HG03039 (cell line): ENCODE measurements at regions not wholly inside any gene's neighbourhood (a gene's known extent, or its start where the extent isn't known, plus 50 kb on each side); places are given as distances from the start of the nearest gene placed in this dataset.
"Not testable (repeated sequence)": the region's sequence is repeated elsewhere in the genome, so short reads cannot be mapped to it uniquely, and the experiment has no call there.

Experiments
- ATAC-seq: cut with Tn5 transposase; IDR thresholded peaks from one replicate; pipeline ENCODE4 v1.9.1; 2021; ENCODE audit warnings: mild to moderate bottlenecking, moderate library complexity; ENCODE audit not compliant: unreplicated experiment

DNA sequence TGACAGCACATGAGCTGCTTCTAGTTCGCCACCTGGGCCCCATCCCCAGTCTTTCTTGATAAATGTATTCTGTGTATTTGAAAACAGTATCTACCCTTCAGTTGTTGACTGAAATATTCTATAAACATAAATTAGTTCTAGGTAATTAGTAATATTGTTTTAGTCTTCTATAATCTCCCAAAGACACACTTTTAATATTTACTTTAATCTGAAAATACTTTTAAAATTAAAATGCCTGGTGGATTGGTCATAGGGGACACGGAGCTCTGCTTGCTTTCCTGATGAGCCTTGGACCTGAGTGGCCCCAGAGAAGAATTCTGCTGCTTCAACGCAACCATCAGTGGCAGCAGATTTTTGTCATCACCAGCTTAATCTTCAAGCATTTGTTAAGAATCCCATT, 234.5 kb downstream of the THBS2 start:
- no peak for ATAC-seq

DNA sequence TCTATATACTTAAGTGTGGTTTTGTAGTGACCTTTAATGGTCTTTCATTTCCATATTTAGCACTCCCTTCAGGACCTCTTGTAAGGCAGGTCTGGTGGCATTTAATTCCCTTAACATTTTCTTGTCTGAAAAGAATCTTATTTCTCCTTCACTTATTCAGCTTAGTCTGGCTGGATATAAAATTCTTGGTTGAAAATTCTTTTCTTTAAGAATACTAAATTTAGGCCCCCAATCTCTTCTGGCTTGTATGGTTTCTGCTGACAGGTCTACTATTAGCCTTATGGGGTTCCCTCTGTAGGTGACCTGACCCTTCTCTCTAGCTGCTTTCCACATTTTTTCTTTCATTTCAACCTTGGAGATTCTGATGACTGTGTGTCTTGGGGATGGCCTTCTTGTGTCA, 236.9 kb downstream of the THBS2 start:
- ATAC-seq = no peak

DNA sequence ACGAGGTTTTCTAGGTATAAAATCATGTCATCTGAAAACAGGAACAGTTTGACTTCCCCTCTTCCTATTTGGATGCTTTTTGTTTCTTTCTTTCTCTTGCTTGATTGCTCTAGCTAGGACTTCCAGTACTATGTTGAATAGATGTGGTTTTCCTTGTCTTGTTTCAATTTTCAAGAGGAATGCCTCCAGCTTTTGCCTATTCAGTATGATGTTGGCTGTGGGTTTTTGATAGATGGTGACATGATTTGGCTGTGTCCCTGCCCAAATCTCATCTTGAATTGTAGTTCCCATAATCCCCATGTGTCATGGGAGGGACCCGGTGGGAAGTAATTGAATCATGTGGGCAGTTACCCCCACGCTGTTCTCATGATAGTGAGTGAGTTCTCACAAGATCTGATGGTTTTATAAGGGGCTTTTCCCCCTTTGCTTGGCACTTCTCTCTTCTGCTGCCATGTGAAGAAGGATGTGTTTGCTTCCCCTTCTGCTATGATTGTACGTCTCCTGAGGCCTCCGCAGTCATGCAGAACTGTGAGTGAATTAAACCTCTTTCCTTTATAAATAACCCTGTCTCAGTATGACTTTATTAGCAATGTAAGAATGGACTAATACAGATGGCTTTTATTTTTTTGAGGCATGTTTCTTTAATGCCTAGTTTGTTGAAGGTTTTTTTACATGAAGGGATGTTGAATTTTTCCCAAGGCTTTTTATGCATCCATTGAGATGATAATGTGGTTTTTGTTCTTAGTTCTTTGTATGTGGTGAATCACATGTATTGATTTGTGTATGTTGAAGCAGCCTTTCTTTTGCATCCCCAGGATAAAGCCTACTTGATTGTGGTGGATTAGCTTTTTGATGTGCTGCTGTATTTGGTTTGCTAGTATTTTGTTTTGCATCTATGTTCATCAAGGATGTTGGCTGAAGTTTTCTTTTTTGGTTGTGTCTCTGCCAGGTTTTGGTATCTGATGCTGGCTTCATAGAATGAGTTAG, 239.1 kb downstream of the THBS2 start:
- ATAC-seq = no peak

DNA sequence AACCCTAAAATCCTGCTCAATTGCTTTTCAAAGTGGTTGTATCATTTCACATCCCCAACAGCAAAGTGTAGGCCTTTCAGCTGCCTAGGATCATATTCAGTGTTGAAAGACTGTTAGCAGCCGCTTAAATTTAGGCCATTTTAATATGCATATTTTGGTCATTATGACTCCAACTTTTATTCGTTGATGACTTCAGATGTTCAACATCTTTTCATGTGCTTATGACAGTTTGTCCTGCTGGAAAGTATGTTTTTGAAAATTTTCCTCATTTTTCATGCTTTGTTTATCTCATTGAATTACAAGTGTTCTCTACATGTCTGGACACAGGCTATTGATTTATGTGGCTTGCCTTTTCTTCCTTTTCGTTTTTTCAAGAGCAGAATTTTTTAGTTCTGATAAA, 244.0 kb downstream of the THBS2 start:
- no peak for ATAC-seq

DNA sequence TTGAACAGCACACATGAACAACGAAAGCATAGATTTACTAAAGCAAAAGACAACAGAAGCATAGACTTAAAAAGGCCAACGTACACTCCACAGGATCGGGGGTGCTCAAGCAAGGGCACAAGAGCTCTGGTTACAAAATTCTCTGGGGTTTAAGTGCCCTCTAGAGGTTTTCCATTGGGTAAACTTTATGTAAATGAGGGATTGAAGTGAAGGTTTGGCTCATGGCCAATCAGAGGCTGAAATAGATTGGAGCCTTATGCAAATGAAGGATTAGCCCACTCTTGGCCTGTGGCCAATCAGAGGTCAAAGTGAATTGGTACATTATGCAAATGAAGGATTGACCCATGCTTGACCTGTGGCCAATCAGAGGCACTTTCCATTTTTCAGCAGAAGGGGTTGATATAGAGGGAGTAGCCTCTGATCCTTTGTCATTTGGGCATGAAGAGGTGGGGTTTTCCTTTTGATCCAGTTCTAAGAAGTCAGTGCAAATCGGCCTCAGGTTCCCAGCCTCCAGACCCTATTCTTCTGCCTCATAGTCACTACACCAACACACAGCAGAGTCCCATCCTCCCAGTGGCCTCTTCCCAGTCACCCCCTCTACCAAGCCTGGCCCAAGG, 244.9 kb downstream of the THBS2 start:
- no peak for ATAC-seq

DNA sequence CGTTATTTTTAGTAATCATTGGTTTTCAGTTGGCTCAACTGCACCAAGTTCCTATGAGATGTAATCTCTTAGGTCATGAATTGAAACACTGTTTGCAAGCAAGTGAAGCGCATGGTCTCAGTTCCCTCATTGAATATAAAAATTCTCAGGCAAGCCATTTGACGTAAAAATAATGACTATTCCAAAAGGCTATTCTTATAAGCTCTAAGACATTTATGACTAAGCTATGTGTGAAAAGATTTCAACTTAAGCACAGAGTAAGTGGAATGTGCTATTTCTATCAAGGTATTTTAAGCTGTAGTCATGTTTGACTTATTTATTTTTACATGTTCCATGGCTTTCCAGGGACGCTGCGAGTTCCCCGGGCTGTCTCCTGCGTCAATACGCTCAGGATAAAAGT, 248.5 kb downstream of the THBS2 start:
- ATAC-seq = no peak

DNA sequence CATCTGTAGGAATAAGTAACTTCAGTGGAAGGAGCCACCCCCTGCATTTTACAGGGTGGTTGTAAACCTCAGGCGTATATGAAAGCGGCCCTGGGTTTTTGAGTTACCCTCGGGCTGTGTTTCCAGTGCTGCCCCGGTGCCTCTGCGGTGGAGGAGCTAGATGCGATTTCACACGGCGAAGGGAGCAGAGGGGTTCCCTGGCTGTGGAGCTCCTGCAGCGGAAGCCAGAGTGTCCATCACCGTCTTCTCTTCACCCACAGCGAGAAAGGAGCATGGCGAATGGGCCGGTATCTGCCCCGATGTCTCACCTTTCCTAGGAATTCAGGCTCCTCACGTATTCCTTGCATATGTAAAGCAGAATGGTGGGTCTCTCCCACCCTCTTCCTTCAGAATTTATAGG, 253.6 kb downstream of the THBS2 start:
- no peak for ATAC-seq

DNA sequence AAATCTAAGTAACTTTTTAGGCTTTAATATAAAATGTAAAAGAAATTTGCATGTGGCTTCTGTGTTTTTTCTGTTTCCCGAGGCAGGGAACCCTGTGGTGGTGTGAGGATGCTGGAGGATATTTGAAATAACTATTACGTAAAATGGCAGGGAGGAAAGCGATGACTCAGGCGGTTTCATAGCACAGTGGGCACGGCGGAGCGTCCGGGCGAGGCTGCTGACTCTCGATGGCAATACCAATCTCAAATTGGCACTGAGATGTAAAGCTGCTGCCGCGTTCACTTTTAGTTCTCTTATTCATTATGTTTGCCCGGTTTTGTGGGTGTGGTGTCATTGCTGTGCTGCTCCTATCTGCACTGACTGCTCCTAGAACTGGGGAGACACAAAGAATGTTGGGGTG, 254.3 kb downstream of the THBS2 start:
- no peak for ATAC-seq

DNA sequence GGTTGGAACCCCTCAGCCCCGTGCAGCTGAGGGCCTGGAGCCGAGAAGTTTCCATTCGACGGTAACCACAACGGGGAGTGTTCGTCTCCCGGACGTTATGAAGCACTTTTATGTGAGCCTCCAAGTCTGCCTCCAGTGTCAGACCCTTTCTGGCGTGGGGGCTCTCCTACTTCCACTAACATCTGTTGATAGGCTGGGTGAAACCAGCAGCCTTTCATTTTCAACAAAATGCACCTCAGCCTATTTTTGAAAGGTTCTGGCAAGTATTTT, 257.4 kb downstream of the THBS2 start:
- no peak for ATAC-seq

DNA sequence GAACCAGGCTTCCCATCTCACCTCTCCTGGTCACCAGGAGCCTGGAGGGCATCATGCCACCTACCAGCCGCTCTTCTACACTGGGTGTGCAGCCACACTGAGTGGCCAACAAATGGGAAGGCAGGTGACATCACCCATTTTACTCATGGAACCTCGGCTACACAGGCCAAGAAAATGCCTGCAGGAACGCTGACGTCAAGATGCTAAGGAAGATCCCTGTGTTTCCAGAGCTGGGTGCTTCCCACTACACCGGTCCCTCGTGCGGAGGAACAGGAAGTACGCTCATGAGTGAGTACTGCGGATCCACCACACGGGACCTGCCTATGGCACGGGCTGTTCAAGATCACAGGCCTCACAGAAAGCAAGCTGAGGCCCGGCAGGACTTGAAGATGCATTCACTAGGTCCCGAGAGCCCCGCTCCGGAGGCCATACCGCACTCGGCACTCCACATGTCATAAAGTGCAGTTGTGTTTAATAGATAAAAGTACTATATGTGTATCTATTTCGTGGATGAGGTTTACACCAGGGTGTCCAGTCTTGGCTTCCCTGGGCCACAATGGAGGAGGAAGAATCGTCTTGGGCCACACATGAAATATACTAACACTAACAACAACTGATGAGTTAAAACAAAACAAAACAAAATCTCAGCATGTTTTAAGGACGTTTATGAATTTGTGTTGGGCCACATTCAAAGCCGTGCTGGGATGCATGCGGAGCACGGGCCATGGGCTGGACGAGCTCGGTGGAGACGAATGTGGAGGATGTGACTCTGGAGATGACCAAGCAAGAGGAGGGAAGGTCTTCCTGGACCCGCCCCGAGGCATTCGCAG, 257.9 kb downstream of the THBS2 start:
- ATAC-seq = no peak

DNA sequence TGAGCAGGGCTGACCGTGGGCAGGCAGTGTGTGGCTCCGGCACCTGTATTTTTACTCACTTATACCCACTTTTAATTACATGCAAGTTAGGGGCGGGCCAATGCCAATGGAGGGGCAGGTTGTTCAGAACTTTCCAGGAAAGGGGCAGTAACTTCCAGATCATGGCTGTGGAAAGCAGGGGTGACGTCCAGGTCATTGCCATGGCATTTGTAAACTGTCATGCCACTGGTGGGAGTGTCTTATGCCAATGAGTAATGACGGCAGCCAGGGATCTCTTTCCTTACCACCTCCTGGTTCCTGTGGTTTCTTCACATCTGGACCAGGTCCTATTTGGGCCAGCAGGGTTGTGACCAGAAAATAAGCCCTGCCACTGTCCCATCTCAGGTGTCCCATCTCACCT, 258.7 kb downstream of the THBS2 start:
- no peak for ATAC-seq

DNA sequence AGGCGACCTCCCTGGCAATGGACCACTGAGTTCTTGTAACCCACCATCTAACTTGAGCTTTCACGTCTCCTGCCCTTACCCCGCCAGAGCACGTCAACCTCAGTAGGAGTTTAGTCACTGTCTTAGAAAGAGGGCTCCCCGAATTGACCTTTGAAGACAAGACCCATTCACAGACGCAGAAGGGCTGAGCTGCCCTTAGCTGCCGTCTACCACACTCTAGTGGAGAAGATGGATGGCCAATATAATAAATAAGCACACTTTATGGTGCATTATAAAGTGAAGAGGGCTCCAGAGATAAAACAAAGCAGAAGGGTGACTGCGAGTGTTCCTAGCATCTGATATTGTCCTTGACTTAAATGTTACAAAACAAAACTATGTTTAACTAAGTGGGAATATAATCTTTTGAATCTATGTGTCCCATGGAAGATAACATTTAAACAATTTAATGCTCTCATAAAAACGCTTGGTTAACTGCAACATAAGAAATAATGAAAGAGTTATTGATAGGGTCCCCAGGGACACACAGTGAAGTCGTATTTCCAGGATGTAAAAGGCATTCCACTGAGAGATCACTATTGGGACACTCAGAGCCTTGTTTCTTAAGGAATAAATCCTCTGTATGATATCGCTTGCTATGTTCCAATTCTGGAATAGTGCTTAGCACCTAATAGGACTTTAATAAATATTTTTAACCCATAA, 261.1 kb downstream of the THBS2 start:
- ATAC-seq = no peak

DNA sequence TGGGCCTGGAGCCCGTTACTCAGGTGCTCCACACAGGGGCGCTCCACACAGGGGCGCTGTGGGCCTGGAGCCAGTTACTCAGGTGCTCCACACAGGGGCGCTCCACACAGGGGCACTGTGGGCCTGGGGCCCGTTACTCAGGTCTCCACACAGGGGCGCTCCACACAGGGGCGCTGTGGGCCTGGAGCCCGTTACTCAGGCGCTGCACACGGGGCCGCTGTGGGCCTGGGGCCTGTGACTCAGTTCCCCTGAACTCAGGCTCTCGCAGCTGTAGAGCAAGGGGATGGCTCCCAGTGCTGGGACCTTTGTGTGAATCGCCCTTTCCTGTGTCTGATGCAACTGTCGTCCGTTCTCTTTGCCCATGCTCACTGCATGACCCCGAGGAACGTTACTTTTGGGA, 262.0 kb downstream of the THBS2 start:
- ATAC-seq = not testable (repeated sequence)

DNA sequence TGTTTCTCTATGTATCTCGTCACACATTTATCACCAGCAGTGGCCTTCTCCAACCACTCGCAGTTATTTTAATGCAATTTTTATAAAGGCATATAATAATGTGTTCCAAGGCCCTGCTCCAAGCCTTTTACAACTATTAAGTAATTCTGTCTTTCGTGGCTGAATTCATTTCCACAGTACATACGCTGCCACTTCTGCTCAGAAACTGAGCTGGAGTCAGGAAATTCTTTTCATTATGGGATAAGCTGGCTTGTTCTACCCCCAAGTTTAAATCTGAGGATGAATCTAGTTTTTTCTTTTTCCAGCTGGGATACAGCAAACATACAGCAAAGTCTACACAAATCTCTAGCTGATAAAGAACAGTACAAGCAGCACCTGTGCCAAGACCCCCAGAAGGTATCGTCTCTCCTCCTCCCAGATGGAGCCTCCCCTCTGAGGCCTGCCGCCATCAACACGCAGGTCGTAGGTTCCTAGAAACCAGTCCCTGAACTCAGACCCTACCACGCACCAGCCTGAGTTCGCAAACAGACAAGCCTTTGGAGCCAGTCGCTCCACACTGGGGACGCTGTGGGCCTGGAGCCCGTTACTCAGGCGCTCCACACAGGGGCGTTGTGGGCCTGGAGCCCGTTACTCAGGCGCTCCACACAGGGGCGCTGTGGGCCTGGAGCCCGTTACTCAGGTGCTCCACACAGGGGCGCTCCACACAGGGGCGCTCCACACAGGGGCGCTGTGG, 263.5 kb downstream of the THBS2 start:
- ATAC-seq = no peak

DNA sequence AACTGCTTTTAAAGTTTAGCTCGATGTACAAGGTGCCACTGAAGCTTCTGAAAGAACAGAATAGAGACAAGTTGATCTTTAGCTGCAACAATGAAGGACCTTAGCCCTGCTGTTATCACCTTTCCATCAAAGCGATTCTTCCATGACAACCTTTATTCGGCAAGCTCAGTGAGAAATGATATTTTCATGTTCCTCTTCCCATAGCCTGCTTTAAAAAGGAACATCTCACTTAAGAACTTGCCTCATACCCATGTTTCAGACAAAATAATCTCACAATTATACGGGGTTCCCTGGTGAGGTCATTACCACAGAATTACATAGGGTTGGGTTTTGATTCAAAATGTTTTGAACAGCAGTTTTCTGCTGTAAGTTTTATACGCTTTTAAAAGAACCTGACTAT, 264.2 kb downstream of the THBS2 start:
- no peak for ATAC-seq

DNA sequence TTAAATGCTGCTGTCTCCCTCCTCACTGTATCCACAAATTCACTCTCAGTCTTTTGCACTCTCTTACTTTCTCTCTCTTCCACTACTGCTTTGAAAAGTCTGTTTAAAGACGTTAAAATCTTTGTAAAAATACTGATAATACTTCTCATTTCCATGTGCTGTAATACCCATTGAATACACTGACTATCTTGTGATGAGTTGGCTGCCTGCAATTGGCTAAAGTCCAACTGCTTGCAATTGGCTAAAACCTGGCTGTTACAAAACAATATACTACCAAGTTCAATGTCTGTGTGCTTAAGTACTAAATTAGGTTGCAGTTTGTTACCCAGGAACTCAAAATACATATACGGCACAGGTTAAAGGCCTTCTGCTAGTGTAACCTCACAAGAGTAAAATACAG, 264.8 kb downstream of the THBS2 start:
- no peak for ATAC-seq

DNA sequence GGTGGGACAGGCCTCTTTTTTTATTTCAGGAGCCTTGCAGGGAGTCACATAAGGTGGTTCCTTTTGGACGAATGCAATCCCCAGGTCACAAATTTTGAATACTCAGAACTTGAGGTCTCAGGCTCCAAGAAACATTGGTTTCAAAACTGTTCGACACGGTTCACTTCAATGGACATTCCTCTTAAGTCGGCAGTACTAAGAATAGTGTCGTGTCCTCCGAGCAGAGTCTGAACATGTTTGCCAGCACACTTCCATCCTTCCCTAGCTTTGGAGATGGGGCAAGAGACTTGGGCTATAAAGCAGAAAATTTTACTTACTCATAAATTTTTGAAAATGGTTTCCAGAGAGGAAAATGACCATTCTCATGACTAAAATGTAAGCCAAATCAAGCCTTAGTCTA, 265.4 kb downstream of the THBS2 start:
- ATAC-seq = no peak

DNA sequence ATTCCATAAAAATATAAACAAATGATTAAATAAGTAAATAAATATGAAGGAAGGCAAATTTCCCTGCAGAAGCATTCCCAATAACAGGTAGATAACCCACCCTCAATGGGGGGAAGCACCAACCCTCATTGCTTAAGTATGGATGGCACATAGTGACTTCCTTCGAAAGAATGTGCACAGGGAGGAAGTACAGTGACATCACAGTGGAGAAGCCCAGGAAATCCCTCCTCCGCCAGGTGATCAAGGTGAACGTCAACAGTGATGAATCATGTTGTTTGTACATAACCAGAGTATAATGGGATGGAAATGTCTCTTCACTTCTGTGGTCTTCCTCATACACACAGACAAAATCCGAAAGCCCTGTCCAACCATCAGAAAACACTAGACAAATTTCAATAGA, 267.9 kb downstream of the THBS2 start:
- no peak for ATAC-seq

DNA sequence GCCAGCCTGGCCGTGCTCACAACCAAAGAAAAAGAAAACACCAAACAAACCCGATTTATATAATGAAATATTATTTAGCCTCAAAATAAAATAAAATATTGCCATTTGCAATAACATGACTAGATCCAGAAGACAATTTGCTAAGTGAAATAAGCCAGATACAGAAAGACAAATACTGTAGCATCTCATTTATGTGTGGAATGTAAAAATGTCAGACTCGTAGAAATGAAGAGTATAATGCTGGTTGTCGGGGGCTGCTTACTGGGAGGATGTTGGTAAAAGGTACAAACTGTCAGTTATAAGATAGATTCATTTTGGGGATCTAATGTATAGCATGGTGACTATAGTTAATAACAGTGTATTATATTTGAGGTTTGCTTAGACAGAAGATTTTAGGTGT, 269.7 kb downstream of the THBS2 start:
- ATAC-seq = no peak

DNA sequence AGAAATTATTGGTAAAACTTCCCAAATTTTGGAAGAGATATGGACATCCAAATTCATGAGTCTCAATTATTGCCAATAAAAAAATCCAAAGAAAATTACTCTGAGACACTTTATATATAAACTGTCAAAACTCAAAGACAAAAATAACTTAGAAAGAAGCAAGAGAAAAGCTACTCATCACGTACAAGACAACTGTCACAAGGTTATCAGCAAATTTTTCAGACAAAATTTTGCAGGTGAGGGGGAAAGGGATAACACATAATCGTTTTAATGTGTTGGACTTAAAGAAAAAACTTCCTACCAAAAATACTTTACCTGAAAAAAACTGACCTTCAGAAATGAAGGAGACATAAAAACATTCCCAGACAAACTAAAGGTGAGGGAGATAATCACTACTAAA, 272.5 kb downstream of the THBS2 start:
- no peak for ATAC-seq

DNA sequence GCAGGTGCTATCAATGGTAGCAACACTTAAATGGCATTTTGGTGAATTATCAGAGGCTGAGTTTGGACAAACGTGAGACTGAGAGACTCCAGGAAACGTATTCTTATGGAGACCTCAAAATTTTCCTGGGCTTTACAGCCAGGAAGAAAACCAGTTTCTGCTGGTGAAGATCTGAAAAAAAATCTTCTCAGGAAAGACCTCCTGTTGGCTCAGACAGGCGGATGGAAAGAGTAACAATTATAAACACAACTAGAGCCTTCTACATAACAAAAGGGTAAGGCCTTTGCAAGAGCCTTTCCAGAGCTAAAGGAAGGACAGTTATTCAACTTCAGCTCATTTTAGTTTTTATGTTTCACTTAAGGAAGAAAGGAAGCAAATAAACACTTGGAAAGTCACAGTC, 274.4 kb downstream of the THBS2 start:
- no peak for ATAC-seq
